GM18499 (cell line): ENCODE measurements at regions not wholly inside any gene's neighbourhood (a gene's known extent, or its start where the extent isn't known, plus 50 kb on each side); places are given as distances from the start of the nearest gene placed in this dataset.

Source experiments
- ATAC-seq: cut with Tn5 transposase; IDR thresholded peaks from one replicate; pipeline ENCODE4 v1.9.1; 2021; ENCODE audit warnings: moderate number of reproducible peaks; ENCODE audit not compliant: insufficient read depth, unreplicated experiment

- ATAC-seq, result no peak
These were observed 500.4 kb downstream of the IRX1 start for GRCh38 chr5:4095918-4096630.

- ATAC-seq, result no peak
These were observed 501.6 kb downstream of the IRX1 start for GRCh38 chr5:4097199-4097598.

GRCh38 chr5:4098226-4098625 lies 502.6 kb downstream of the IRX1 start:
- ATAC-seq, result no peak

GRCh38 chr5:4099386-4099785 lies 503.8 kb downstream of the IRX1 start:
- no peak for ATAC-seq

- no peak for ATAC-seq
These were observed 505.1 kb downstream of the IRX1 start for GRCh38 chr5:4100739-4101138.

- ATAC-seq, result no peak
These were observed 505.6 kb downstream of the IRX1 start for GRCh38 chr5:4101189-4101588.

GRCh38 chr5:4104831-4105597 lies 509.4 kb downstream of the IRX1 start:
- ATAC-seq, result no peak

GRCh38 chr5:4108690-4109089 lies 513.1 kb downstream of the IRX1 start:
- no peak for ATAC-seq

- ATAC-seq, result no peak
These were observed 517.8 kb downstream of the IRX1 start for GRCh38 chr5:4113426-4113825.

GRCh38 chr5:4113905-4114304 lies 518.3 kb downstream of the IRX1 start:
- no peak for ATAC-seq

GRCh38 chr5:4114452-4114851 lies 518.8 kb downstream of the IRX1 start:
- no peak for ATAC-seq

- no peak for ATAC-seq
These were observed 521.2 kb downstream of the IRX1 start for GRCh38 chr5:4116834-4117233.

- no peak for ATAC-seq
These were observed 528.8 kb downstream of the IRX1 start for GRCh38 chr5:4124221-4124970.

- ATAC-seq, result no peak
These were observed 533.4 kb downstream of the IRX1 start for GRCh38 chr5:4128994-4129393.

GRCh38 chr5:4129523-4129922 lies 533.9 kb downstream of the IRX1 start:
- no peak for ATAC-seq

- no peak for ATAC-seq
These were observed 535.2 kb downstream of the IRX1 start for GRCh38 chr5:4130819-4131218.

GRCh38 chr5:4137781-4138180 lies 542.1 kb downstream of the IRX1 start:
- ATAC-seq, result no peak

- ATAC-seq, result no peak
These were observed 547.2 kb downstream of the IRX1 start for GRCh38 chr5:4142842-4143241.

- ATAC-seq, result no peak
These were observed 548.9 kb downstream of the IRX1 start for GRCh38 chr5:4144411-4145007.

GRCh38 chr5:4145511-4145910 lies 549.9 kb downstream of the IRX1 start:
- no peak for ATAC-seq

- ATAC-seq, result no peak
These were observed 552.4 kb downstream of the IRX1 start for GRCh38 chr5:4148009-4148408.
